Fibroblast of skin of left quadriceps (primary cell): ENCODE measurements at regions not wholly inside any gene's neighbourhood (a gene's known extent, or its start where the extent isn't known, plus 50 kb on each side); places are given as distances from the start of the nearest gene placed in this dataset.
A peak's percentile ranks its signal among the peaks of the same experiment; 100 is the strongest.
"Not testable (repeated sequence)": the region's sequence is repeated elsewhere in the genome, so short reads cannot be mapped to it uniquely, and the experiment has no call there.

Experiments
- DNase-seq, 2 experiments: peaks; one replicate each; pipeline ENCODE4 v3.0.0-alpha.2; 2013; ENCODE audit warnings: low read depth in 2 of 2

GRCh38 chr2:51894584-51894983 is 862.7 kb upstream of the NRXN1 start:
- not testable (repeated sequence) for DNase-seq

DNA sequence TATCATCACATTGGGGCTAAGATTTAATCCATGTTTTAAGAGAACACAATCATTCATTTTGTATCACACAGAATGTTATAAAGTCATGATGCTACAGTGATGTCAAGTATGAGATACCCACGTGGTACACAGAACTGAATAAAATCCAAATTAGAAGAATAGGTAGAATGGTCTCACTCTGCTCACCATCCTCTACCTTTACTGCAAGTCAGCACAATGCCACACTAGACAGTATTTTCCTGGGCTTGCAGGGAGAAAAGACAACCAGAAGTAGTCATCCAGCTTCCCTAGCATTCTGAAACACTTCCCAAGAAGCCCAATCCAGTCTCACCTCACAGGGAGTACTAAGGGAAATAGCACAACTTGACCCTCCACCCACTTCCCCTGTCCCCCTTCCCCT is 856.2 kb upstream of the NRXN1 start:
- DNase-seq = no peak

DNA sequence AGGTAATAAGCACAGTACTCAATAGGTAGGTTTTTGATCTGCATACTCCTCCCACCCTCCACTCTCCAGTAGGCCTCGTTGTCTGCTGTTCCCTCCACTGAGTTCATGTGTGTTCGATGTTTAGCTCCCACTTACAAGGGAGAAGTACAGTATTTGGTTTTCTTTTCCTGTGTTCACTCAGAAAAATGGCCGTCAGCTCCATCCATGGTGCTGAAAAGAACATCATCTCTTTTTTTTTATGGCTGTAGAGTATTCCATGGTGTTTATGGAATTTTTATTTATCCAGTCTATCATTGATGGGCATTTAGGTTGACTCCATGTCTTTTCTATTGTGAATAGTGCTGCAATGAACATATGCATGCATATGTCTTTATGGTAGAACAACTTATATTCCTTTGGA is 849.7 kb upstream of the NRXN1 start:
- DNase-seq = no peak

DNA sequence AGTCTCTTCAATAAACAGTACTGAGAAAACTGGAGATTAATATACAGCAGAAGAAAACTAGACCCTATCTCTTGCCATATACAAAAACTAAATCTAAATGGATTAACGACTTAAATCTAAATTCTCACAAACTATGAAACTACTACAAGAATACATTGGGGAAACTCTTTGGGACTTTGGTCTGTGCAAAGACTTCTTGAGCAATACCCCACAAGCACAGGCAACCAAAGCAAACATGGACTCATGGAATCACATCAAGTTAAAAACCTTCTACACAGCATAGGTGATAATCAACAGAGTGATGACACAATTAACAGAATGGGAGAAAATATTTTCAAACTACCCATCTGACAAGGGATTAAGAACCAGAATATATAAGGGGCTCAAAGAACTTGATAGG is 848.2 kb upstream of the NRXN1 start:
- no peak for DNase-seq

- no peak for DNase-seq
Measured at GRCh38 chr2:51866361-51866760, 834.4 kb upstream of the NRXN1 start.

DNA sequence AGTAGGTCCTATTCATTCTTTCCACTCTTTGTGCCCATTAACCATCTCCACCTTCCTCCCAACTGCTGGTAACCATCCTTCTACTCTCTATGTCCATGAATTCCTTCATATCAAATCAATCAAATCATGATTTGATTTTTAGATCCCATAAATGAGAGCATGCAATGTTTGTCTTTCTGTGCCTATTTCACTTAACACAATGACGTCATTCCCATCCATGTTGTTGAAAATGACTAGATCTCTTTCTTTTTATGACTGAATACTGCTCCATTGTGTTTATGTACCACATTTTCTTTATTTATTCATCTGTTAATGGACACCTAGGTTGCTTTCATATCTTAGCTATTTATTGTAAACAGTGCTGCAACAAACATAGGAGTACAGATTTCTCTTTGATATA is 827.3 kb upstream of the NRXN1 start:
- no peak for DNase-seq

DNA sequence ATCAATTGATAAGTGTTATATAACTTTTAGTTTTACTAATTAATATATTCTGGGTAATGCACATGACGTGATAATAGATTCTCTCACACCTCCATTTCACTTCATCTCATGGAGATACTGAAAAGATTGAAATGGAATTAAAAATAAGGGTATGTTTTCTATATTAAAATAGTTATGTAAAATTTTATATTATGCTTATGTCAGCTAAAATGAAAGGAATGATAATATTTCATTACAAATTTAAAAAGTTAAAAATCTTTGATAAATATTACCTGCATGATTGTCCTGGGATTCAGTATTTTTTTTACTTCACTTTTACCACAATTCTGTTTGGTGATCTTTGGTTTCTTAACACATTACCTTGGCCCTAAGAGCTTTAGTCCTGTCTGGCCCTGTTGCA is 823.8 kb upstream of the NRXN1 start:
- no peak for DNase-seq

DNA sequence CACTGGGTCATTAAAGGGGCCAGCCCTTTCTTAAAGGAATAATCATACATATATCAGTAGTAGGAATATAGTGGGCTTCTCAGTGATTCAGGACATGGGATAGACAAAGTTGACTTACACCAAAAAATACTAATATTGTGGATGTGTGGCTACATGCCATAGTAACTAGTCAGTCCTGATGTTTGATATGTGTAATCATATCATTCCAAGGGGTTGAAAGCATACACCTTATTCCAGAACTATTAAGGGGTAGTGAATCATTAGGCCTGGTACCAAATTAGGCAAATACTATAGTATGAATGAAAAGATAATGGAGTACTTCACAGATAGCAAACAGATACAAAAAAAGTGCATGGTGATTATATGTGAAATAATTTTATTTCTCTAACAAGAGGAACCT is 814.9 kb upstream of the NRXN1 start:
- DNase-seq = no peak

DNA sequence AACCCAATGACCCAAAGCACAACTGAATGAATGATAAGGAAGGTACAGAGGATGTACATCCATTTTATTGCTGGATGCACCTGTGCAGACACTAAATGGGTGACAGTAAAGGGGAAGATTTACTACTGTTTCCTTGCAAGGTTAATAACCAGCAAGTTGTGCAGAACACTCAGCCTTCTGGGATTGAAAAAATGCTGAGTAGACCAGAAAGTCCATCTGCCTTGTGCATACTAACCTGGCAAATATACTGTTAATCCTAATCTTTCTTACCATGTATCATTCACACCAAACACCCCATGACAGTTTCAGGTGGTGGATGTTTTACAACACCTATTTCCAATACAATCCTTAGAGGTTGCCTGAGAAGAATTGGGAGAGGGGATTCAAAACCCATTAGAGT is 814.1 kb upstream of the NRXN1 start:
- no peak for DNase-seq

- no peak for DNase-seq
Measured at GRCh38 chr2:51844596-51844995, 812.7 kb upstream of the NRXN1 start.

DNA sequence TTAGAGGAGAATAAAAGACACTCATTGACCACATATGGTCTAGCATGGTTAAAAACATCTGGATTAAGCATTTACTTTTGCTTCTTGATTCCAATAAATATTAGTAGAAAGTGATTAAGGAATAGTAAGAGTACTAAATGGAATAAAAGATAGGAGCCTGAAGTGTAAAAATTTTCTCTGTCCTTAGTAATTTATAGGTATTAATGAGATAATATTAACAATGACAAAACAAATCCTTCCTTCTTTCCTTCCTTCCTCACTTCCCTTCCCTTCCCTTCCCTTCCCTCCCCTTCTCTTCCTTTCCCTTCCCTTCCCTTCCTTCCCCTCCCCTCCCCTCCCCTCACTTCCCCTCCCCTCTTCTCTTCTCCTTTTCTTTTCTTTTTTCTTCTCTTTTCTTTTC is 797.5 kb upstream of the NRXN1 start:
- no peak for DNase-seq

- no peak for DNase-seq
Measured at GRCh38 chr2:51825823-51826222, 793.9 kb upstream of the NRXN1 start.

DNA sequence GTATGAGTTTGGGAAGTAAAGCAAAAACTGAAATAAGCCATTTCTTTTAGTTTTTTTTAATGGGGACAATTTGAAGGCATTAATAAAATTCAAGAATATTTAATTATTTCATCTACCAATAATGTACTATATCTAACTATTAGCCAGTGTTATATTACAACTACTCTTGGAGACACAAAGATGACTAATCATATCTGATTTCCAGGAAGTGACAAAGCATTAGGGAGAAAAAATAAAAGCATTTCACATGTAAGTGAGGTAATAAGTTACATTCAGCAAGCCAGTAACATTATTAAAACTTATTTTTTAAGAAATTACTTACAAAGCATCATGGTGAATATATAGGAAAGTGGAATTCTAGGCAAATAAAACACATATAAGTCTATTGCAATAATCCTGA is 781.3 kb upstream of the NRXN1 start:
- DNase-seq = peak; percentile 44 to 45

- DNase-seq = peak; percentile 34 to 45
Measured at GRCh38 chr2:51812138-51812866, 780.4 kb upstream of the NRXN1 start.

DNA sequence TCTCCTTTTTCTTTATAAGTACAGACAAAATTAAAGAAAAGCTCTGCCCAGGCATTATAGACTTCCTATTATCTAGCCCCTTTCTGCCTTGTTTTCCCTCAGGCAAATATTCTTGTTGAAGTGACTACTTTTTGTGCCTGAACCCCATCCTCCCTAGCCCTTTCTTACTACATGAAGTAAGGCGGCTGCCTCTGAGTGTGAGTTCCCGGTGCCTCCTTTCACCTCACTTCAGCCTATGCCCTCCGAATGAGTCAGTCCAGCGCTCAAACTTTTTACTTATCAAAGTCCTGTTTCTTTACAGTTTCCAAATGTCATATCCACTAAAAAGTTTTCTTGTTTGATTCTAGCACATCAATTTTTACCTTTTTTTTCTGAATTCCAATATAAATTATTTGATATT is 778.3 kb upstream of the NRXN1 start:
- no peak for DNase-seq

DNA sequence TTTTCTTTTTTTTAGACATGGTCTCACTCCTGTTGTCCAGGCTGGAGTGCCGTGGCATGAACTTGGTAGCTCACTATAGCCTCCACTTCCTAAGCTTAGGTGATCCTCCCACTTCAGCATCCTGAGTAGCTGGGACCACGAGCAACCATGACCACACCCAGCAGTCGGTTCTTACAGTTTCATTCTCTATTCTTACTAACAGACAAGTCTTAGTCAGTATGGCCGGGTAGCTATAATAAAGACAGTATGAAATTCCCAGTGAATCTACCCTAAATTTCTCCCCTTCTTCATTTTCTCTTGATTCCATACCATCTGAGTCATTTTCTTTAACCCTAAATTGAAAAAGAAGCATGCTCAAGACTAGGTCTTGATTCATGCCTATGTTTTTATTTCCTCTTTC is 775.3 kb upstream of the NRXN1 start:
- DNase-seq = no peak

DNA sequence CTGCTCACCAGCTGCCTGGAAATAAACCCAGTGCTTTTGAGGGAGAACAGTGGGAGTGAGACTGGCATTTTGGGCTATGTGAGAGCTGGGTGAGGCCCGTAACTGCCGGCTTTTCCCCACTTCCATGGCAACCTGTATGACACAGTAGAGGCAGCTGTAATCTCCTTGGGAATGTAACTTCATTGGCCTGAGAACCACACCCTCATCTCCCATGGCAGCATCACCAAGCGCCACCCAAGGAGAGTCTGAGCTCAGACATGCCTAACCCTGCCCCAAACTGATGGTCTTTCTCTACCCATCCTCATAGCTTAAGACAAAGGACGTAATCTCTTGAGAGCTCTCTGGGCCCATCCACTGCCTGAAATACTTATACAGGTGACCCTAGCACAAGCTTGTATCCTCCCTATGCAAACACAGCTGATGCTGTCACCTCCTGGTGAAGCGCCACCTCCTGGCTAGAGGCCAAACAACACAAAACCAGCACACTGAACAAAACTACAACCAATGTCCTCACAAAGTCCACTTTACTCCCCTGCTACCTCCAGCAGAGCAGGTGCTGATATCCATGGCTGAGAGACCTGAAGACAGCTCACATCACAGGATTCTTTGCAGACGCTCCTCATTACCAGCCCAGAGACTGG is 763.4 kb upstream of the NRXN1 start:
- DNase-seq = no peak

DNA sequence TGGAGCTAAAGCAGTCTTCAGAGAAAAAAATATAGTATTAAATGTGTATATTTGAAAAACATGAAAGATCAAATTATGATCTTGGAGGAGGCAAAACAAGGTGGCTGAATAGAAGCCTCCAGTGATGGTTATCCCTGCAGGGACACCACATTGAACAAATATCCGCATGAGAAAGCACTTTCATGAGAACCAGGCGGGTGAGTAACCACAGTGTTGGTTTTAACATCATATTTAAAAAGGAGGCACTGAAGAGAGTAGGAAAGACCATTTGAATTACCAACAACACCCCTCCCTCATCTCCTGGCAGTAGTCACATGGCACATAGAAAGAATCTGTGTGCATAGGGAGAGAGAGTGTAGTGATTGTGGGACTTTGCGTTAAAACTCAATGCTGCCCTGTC is 759.6 kb upstream of the NRXN1 start:
- DNase-seq = no peak

DNA sequence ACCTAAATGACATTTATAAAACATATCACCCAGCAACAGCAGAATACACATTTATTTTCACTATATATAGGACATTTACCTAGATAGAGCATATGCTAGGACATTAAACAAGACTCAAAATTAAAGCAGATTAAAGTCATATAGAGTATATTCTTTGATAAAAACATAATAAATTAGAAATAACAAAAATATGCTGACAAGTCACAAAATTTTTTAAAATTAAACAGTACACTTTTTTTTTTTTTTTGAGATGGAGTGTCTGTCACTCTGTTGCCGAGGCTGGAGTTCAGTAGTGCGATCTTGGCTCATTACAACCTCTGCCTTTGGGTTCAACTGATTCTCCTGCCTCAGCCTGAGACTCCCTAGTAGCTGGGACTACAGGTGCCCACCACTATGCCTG is 758.9 kb upstream of the NRXN1 start:
- DNase-seq = no peak

DNA sequence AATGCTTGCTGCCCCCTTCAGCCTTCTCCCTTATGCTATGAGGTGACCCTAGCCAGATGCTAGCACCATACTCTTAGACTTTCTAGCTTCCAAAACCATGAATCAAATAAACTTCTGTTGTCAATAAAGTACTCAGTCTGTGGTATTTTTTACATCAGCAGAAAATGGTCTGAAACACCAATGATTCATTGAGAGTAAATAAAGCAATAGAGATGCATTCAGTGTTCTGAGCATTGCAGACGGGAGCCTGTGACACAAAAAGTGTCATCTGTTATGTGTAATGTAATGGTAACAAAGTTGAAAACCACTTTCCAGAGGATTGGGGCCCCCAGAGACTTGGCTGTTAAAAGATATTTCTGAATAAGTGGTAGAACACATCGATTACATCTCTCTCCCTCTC is 758.0 kb upstream of the NRXN1 start:
- peak; percentile 36 to 43 for DNase-seq

DNA sequence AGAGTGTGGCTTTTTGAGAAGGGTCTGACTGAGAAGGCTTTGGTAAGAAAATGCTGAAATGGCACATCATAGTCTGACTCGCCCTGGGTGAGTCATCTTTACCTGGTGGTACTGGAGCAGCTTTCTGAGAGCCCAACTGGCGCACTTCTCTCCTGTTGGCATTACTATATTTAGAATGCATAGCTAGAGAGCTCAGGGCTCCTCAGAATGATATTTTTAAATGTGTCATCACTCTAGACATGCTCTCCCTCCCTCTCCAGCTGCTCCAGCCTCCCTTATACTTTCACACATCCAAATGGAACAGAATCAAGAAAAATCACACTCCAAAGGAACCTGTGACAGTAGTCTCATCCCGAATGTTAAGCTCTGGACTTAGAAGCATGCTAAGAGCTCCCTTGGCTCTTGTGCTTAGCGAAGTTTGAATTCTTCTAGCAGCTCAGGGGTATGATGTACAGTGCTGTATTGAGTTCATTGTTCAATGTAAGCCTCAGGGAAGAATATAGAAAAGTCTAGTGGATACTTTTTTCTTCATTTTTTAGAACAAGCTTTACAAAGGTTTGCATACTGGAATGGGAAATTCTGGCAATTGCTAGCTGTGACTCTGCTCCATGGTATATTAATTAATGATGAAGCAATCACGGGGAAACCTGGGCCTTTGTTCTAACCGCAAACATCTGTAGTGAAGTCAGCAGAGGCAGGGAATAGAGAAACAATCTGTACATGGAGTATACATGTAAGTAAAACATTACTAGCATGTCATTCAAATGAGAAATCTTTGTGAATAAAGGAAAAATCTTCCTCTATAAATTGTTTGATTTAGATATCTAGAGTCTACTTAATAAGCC is 751.2 kb upstream of the NRXN1 start:
- DNase-seq = peak; percentile 55 to 57

- DNase-seq = no peak
Measured at GRCh38 chr2:51781691-51782090, 749.8 kb upstream of the NRXN1 start.

DNA sequence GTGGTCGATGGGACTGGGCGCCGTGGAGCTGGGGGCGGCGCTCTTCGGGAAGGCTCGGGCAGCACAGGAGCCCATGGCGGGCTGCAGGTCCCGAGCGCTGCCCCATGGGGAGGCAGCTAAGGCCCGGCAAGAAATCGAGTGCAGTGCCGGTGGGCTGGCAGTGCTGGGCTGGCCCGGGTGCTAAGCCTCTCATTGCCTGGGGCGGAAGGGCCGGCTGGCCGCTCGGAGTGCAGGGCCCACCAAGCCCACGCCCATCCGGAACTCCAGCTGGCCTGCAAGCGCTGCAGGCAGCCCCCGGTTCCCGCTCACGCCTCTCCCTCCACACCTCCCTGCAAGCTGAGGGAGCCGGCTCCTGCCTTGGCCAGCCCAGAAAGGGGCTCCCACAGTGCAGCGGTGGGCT is 748.4 kb upstream of the NRXN1 start:
- DNase-seq = no peak
